ENCODE measurements at regions not wholly inside any gene's neighbourhood (a gene's known extent, or its start where the extent isn't known, plus 50 kb on each side); places are given as distances from the start of the nearest gene placed in this dataset.

GRCh38 chr3:88828466-88828865 lies 279.0 kb upstream of the EPHA3 start:
- TF ChIP-seq POLR2AphosphoS5 (IDR thresholded peaks at IDR 0.05; ENCODE audit: borderline replicate concordance, low read depth, low read length) (no peak), EZH2 (IDR thresholded peaks at IDR 0.05) (no peak), FOXP2 (optimal IDR thresholded peaks at IDR 0.05; ENCODE audit: control extremely low read depth, extremely low read length, insufficient read depth) (no peak)

Data from SK-N-MC (cell line).